Astrocyte (in vitro differentiated cells and primary cell): ENCODE measurements at regions not wholly inside any gene's neighbourhood (a gene's known extent, or its start where the extent isn't known, plus 50 kb on each side); places are given as distances from the start of the nearest gene placed in this dataset.

Experiments
- DNase-seq: peaks from one replicate; pipeline ENCODE4 v3.0.0-alpha.2; 2010; ENCODE audit warnings: low read depth
- FAIRE-seq: peaks from 2 replicates; lab custom pipeline; 2011; peaks lifted over from hg19 to GRCh38; lab: Jason Lieb, UNC
- H2AFZ ChIP-seq: 2 replicates; pipeline ENCODE4 v1.6.0; 2012; ENCODE audit warnings: low read depth, low read length, inconsistent platforms
- H3K27ac ChIP-seq: 2 replicates; pipeline ENCODE4 v1.5.1; 2011; ENCODE audit warnings: low read depth, low read length, inconsistent platforms
- H3K27me3 ChIP-seq: 2 replicates; pipeline ENCODE4 v1.6.0; 2011; ENCODE audit warnings: low read length, inconsistent platforms; ENCODE audit not compliant: insufficient read depth
- H3K36me3 ChIP-seq: 2 replicates; pipeline ENCODE4 v1.5.1; 2011; ENCODE audit warnings: low read length, inconsistent platforms; ENCODE audit not compliant: insufficient read depth
- H3K4me1 ChIP-seq: 2 replicates; pipeline ENCODE4 v1.5.1; 2011; ENCODE audit warnings: low read length, inconsistent platforms; ENCODE audit not compliant: insufficient read depth
- H3K4me2 ChIP-seq: 2 replicates; pipeline ENCODE4 v1.6.0; 2012; ENCODE audit warnings: low read length, inconsistent platforms
- H3K4me3 ChIP-seq: 2 replicates; pipeline ENCODE4 v1.5.1; 2011; ENCODE audit warnings: low read depth, mild to moderate bottlenecking, low read length, inconsistent platforms; ENCODE audit not compliant: insufficient read depth
- H3K79me2 ChIP-seq: 2 replicates; pipeline ENCODE4 v1.6.0; 2012; ENCODE audit warnings: mild to moderate bottlenecking, low read length, inconsistent platforms; ENCODE audit not compliant: insufficient read depth
- H3K9ac ChIP-seq: 2 replicates; pipeline ENCODE4 v1.6.0; 2012; ENCODE audit warnings: mild to moderate bottlenecking, low read length, inconsistent platforms
- H3K9me3 ChIP-seq: 2 replicates; pipeline ENCODE4 v1.5.1; 2012; ENCODE audit warnings: low read depth, mild to moderate bottlenecking, low read length, inconsistent platforms; ENCODE audit not compliant: insufficient read depth
- H4K20me1 ChIP-seq: 2 replicates; pipeline ENCODE4 v1.6.0; 2012; ENCODE audit warnings: low read length, inconsistent platforms; ENCODE audit not compliant: insufficient read depth
- H3K27ac Mint-ChIP-seq: one replicate; pipeline ENCODE4 v1.8.0; 2021; ENCODE audit warnings: mild to moderate bottlenecking, mixed read lengths; ENCODE audit not compliant: unreplicated experiment
- H3K27me3 Mint-ChIP-seq: one replicate; pipeline ENCODE4 v1.8.0; 2021; ENCODE audit warnings: low read depth, mixed read lengths; ENCODE audit not compliant: unreplicated experiment
- H3K36me3 Mint-ChIP-seq: one replicate; pipeline ENCODE4 v1.8.0; 2021; ENCODE audit warnings: low read depth, mixed read lengths; ENCODE audit not compliant: unreplicated experiment
- H3K4me1 Mint-ChIP-seq: one replicate; pipeline ENCODE4 v1.8.0; 2021; ENCODE audit warnings: low read depth, mixed read lengths; ENCODE audit not compliant: unreplicated experiment
- H3K4me3 Mint-ChIP-seq: one replicate; pipeline ENCODE4 v1.8.0; 2021; ENCODE audit warnings: mild to moderate bottlenecking, moderate library complexity, mixed read lengths; ENCODE audit not compliant: unreplicated experiment
- H3K9me3 Mint-ChIP-seq: one replicate; pipeline ENCODE4 v1.8.0; 2021; ENCODE audit warnings: mild to moderate bottlenecking, mixed read lengths; ENCODE audit not compliant: unreplicated experiment
- EZH2 ChIP-seq: IDR thresholded peaks from 2 replicates; pipeline ENCODE4 v1.6.1; 2012; ENCODE audit warnings: mild to moderate bottlenecking, low read length, inconsistent platforms; ENCODE audit not compliant: insufficient read depth
- TF ChIP-seq, protein P1 (sequence below): IDR thresholded peaks from 2 replicates; pipeline ENCODE4 v1.5.1; 2011; ENCODE audit warnings: low read depth, mild to moderate bottlenecking, inconsistent platforms, low read length, moderate library complexity; ENCODE audit not compliant: insufficient read depth

DNA sequence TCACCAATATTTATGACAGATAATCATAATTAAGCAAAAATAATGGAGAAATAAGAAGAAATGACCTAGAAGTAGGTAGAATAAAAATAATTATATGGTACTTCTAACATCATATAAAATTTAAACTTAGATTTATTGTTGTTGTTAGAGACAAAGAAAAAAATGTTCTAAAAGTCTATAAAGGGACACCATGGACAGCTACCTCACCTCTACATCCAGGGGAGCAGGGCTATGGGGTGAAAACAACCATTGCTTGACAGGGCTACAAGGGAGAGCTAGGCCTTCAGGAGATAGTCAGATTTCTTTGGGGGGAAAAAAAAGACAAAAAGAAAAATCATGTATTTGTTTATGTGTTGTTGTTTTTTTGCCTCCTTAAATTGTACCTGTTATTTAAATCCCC, 841.9 kb downstream of the VGLL3 start:
- H3K9me3 ChIP-seq = no peaks in the 10 kb centered on the region
- FAIRE-seq (no peak), DNase-seq (no peak)
- H3K9me3 Mint-ChIP-seq = no peaks in the 10 kb centered on the region
- no peak overlapping the region for H3K9ac ChIP-seq
- TF ChIP-seq, protein P1, sequence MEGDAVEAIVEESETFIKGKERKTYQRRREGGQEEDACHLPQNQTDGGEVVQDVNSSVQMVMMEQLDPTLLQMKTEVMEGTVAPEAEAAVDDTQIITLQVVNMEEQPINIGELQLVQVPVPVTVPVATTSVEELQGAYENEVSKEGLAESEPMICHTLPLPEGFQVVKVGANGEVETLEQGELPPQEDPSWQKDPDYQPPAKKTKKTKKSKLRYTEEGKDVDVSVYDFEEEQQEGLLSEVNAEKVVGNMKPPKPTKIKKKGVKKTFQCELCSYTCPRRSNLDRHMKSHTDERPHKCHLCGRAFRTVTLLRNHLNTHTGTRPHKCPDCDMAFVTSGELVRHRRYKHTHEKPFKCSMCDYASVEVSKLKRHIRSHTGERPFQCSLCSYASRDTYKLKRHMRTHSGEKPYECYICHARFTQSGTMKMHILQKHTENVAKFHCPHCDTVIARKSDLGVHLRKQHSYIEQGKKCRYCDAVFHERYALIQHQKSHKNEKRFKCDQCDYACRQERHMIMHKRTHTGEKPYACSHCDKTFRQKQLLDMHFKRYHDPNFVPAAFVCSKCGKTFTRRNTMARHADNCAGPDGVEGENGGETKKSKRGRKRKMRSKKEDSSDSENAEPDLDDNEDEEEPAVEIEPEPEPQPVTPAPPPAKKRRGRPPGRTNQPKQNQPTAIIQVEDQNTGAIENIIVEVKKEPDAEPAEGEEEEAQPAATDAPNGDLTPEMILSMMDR = no peak
- TF ChIP-seq EZH2 = no peak
- no peaks in the 10 kb centered on the region for H3K27me3 ChIP-seq
- H3K27ac Mint-ChIP-seq = no peak overlapping the region
- no peak overlapping the region for H3K4me3 ChIP-seq
- no peaks in the 10 kb centered on the region for H3K36me3 ChIP-seq
- no peak overlapping the region for H3K4me3 Mint-ChIP-seq
- no peaks in the 10 kb centered on the region for H4K20me1 ChIP-seq
- H3K27ac ChIP-seq = no peak overlapping the region
- H3K4me2 ChIP-seq = no peak overlapping the region
- no peaks in the 10 kb centered on the region for H3K4me1 Mint-ChIP-seq
- H3K36me3 Mint-ChIP-seq = no peaks in the 10 kb centered on the region
- H3K4me1 ChIP-seq = no peaks in the 10 kb centered on the region
- no peaks in the 10 kb centered on the region for H3K27me3 Mint-ChIP-seq
- no peak overlapping the region for H2AFZ ChIP-seq
- no peaks in the 10 kb centered on the region for H3K79me2 ChIP-seq

DNA sequence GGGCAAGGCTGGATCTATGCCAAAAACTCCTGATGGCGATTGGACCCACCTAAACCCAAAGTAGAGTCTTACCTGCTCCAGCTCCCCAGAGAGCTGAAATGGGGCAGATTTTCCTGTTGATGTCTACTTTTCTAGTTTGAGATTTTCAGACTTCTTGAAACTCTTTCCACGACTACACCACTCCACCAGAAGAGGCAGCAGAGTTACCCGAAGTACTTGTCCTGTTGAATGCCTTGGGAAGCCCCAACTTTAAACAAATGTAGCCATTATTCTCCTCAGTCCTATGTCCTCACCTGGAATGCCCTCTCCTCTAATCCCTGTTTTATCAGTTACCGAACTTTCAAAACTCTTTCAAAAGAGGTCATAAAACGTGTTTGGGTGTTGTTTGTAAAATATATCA, 843.8 kb downstream of the VGLL3 start:
- H3K36me3 ChIP-seq = no peaks in the 10 kb centered on the region
- no peaks in the 10 kb centered on the region for H3K27me3 ChIP-seq
- no peak overlapping the region for H3K9ac ChIP-seq
- no peak overlapping the region for H3K27ac ChIP-seq
- H3K9me3 ChIP-seq = no peaks in the 10 kb centered on the region
- FAIRE-seq (no peak), DNase-seq (no peak)
- no peaks in the 10 kb centered on the region for H4K20me1 ChIP-seq
- Mint-ChIP-seq H3K4me1 (no peaks in the 10 kb centered on the region), H3K9me3 (no peaks in the 10 kb centered on the region), H3K27ac (no peak overlapping the region), H3K27me3 (no peaks in the 10 kb centered on the region), H3K4me3 (no peak overlapping the region), H3K36me3 (no peaks in the 10 kb centered on the region)
- no peak for TF ChIP-seq EZH2
- TF ChIP-seq, protein P1 = no peak
- H3K4me2 ChIP-seq = no peak overlapping the region
- no peak overlapping the region for H2AFZ ChIP-seq
- H3K4me1 ChIP-seq = no peaks in the 10 kb centered on the region
- H3K79me2 ChIP-seq = no peaks in the 10 kb centered on the region
- H3K4me3 ChIP-seq = no peak overlapping the region

DNA sequence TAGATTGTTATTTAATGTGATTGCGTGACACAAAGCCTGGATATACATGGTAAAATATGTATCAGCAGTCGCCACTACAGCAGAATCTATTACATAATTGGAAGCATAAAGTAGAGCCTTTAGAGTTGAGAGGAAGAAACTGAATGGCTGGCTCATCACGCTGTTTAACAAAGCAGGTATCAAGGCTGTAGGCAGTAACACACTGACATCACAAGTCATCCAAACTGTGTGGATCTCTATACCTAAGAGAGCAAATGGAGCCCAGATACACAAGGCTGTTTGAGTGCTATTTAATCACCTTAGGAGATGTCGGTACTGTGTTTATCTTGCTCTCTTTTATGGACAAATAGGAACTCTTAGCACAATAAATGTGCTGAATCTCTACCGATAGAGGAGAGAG, 864.4 kb downstream of the VGLL3 start:
- no peak for DNase-seq
- no peak overlapping the region for H3K4me2 ChIP-seq
- H3K4me3 ChIP-seq = no peak overlapping the region
- H3K9ac ChIP-seq = no peak overlapping the region
- H3K27ac ChIP-seq = no peak overlapping the region
- no peaks in the 10 kb centered on the region for H3K9me3 ChIP-seq
- Mint-ChIP-seq H3K36me3 (no peaks in the 10 kb centered on the region), H3K9me3 (peaks cover 2% of the 10 kb centered on the region), H3K27ac (no peak overlapping the region), H3K27me3 (no peaks in the 10 kb centered on the region), H3K4me3 (no peak overlapping the region), H3K4me1 (no peaks in the 10 kb centered on the region)
- FAIRE-seq = no peak
- no peak overlapping the region for H2AFZ ChIP-seq
- TF ChIP-seq, protein P1 = no peak
- no peak for TF ChIP-seq EZH2
- no peaks in the 10 kb centered on the region for H3K27me3 ChIP-seq
- no peaks in the 10 kb centered on the region for H3K4me1 ChIP-seq
- H3K79me2 ChIP-seq = no peaks in the 10 kb centered on the region
- H4K20me1 ChIP-seq = no peaks in the 10 kb centered on the region
- no peaks in the 10 kb centered on the region for H3K36me3 ChIP-seq
